ENCODE measurements at regions not wholly inside any gene's neighbourhood (a gene's known extent, or its start where the extent isn't known, plus 50 kb on each side); places are given as distances from the start of the nearest gene placed in this dataset.

DNA sequence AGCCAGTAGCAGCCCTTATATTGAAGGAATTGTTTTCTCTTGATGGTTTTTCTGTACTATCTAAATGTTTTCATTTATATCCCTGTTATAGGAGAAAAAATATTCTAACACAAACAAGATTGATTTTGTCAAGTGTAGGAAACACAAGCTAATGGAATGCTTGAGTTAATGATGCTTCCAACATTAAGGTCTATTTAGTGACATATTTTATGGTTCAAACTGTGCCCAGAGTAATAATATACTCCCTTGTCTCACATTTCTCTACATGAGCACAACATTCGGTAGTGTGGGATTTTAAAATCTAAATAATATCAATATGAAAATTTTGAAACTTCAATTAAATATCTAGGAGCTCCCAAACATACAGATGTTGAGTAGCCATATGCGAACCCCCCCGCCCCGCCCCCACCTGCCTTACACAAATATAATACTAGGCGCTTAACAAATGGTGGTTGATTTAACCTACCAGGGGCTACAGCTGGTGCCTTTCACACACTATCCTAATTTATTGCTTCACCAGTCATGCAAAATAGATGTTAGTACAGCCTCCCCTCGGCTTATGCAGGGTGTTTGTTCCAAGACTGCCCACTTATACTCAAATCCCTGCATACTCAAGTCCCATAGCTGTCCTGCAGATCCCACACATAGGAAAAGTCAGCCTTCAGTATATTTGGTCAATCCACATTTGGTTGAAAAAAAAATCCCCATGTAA lies 124.1 kb upstream of the ACO1 start:
- H3K27me3 ChIP-seq (ENCODE audit: insufficient read depth, low read length) = no peaks in the 10 kb centered on the region
- no peak overlapping the region for H3K27ac ChIP-seq (ENCODE audit: low read depth, low read length)
- H3K4me1 Mint-ChIP-seq = no peaks in the 10 kb centered on the region
- POLR2A ChIA-PET (ENCODE audit: partially characterized antibody) = no interaction called here
- no peaks in the 10 kb centered on the region for H3K4me1 ChIP-seq (ENCODE audit: insufficient read depth, low read length)
- no peak overlapping the region for H3K4me3 Mint-ChIP-seq
- peaks cover 0 to 4% (median 0%) of the 10 kb centered on the region in 8 donors for H3K9me3 Mint-ChIP-seq
- H3K27ac Mint-ChIP-seq = no peak overlapping the region
- no peaks in the 10 kb centered on the region for H3K36me3 Mint-ChIP-seq
- no peak overlapping the region for H3K4me3 ChIP-seq (ENCODE audit: low read length in 2 of 2)
- H3K36me3 ChIP-seq (ENCODE audit: insufficient read depth, low read length) = no peaks in the 10 kb centered on the region
- CTCF ChIA-PET (ENCODE audit: partially characterized antibody) = no interaction called here
- no peaks in the 10 kb centered on the region for H3K9me3 ChIP-seq (ENCODE audit: control insufficient read depth in 1 of 2, low read length in 2 of 2)
- intact Hi-C loops (cut with micrococcal nuclease) = no loop called here
- peaks cover 6 to 9% of the 10 kb centered on the region in 2 donors for H3K27me3 Mint-ChIP-seq
- no peak for DNase-seq

DNA sequence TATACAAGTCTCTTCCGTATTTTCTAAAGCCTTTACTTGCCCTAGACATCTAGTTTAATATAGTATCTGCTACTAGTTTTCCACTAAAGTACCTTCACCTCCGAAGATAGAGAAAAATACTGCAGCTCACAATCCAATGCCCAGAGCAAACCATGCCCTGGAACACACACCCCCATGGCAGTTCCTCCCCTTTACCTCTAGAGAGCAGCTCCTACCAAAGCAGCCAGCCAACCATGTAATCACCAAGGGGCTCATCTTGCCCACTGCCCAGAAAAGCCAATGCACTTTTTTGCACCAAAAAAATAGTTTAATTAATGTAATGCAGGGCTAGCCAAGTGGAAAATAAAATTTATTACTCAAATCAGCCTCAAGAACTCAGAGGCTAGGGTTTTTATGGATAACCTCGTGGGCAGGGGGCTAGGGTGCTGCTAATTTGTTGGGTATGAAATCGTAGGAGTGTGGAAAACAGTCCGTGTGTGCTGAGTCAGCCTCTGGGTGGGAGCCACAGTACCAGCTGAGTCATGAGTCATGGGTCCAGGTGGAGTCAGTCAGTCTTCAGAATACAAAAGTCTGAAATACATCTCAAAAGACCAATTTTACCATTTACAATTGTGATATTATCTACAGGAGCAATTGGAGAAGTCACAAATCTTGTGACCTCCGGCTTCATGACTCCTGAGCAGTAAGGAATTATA lies 120.1 kb upstream of the ACO1 start:
- no peak overlapping the region for H3K4me3 Mint-ChIP-seq
- intact Hi-C loops (cut with micrococcal nuclease) = no loop called here
- no peaks in the 10 kb centered on the region for H3K36me3 ChIP-seq (ENCODE audit: insufficient read depth, low read length)
- H3K9me3 ChIP-seq (ENCODE audit: control insufficient read depth in 1 of 2, low read length in 2 of 2) = no peaks in the 10 kb centered on the region
- H3K9me3 Mint-ChIP-seq = peaks cover 0 to 4% (median 0%) of the 10 kb centered on the region in 8 donors
- CTCF ChIA-PET (ENCODE audit: partially characterized antibody) = no interaction called here
- H3K4me3 ChIP-seq (ENCODE audit: low read length in 2 of 2) = no peak overlapping the region
- no peak for DNase-seq
- H3K4me1 ChIP-seq (ENCODE audit: insufficient read depth, low read length) = no peaks in the 10 kb centered on the region
- POLR2A ChIA-PET (ENCODE audit: partially characterized antibody) = no interaction called here
- H3K36me3 Mint-ChIP-seq = no peaks in the 10 kb centered on the region
- H3K27ac Mint-ChIP-seq = peak overlapping the region in 1 of 7 donors; percentile 19
- no peaks in the 10 kb centered on the region for H3K4me1 Mint-ChIP-seq
- H3K27me3 Mint-ChIP-seq = peaks cover 7 to 8% of the 10 kb centered on the region in 2 donors
- H3K27me3 ChIP-seq (ENCODE audit: insufficient read depth, low read length) = no peaks in the 10 kb centered on the region
- H3K27ac ChIP-seq (ENCODE audit: low read depth, low read length) = no peak overlapping the region

DNA sequence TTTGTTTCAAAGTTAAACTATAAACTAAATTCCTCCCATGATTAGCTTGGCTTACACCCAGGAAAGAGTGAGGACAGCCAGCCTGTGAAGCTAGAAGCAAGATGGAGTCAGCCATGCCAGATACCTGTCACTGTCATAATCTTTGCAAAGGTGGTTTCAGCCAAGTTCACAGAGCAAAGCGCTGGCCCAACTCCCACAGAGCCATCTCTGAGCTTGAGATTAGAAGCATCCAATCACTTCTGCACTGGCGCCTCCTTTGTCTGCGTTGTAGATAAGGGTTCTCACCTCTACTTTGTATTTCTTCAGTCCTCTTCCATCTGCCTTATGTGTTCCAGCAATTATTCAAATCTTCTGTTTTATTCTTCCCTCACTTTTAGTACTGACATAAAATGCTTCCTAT lies 119.4 kb upstream of the ACO1 start:
- H3K27me3 ChIP-seq (ENCODE audit: insufficient read depth, low read length) = no peaks in the 10 kb centered on the region
- H3K4me1 ChIP-seq (ENCODE audit: insufficient read depth, low read length) = no peaks in the 10 kb centered on the region
- H3K27ac ChIP-seq (ENCODE audit: low read depth, low read length) = no peak overlapping the region
- CTCF ChIA-PET (ENCODE audit: partially characterized antibody) = no interaction called here
- peaks cover 7 to 8% of the 10 kb centered on the region in 2 donors for H3K27me3 Mint-ChIP-seq
- no peaks in the 10 kb centered on the region for H3K36me3 ChIP-seq (ENCODE audit: insufficient read depth, low read length)
- POLR2A ChIA-PET (ENCODE audit: partially characterized antibody) = no interaction called here
- H3K27ac Mint-ChIP-seq = no peak overlapping the region
- H3K9me3 Mint-ChIP-seq = peaks cover 0 to 4% (median 0%) of the 10 kb centered on the region in 8 donors
- intact Hi-C loops (cut with micrococcal nuclease) = no loop called here
- H3K4me3 Mint-ChIP-seq = no peak overlapping the region
- H3K4me3 ChIP-seq (ENCODE audit: low read length in 2 of 2) = no peak overlapping the region
- no peaks in the 10 kb centered on the region for H3K36me3 Mint-ChIP-seq
- no peaks in the 10 kb centered on the region for H3K4me1 Mint-ChIP-seq
- no peaks in the 10 kb centered on the region for H3K9me3 ChIP-seq (ENCODE audit: control insufficient read depth in 1 of 2, low read length in 2 of 2)
- no peak for DNase-seq

DNA sequence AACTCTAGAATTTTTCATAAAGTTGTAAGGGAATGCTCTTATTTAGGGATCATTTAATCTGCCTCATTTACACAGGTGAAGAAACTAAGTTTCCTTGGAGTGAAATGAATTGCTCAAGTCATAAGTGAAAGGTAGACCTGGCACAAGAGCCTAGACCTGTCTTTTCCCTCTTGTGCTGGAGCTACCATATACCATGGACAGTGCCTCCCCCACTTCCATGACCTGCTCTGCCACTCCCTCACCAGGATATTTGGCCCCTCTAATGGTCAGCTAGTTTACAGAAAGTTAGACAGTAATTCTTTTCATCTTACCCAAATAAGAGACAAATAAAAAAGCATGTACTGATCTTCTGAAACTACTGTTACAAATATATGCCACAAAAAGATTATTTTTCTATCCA lies 105.5 kb upstream of the ACO1 start:
- no peak overlapping the region for H3K27ac ChIP-seq (ENCODE audit: low read depth, low read length)
- DNase-seq = no peak
- H3K9me3 ChIP-seq (ENCODE audit: control insufficient read depth in 1 of 2, low read length in 2 of 2) = no peaks in the 10 kb centered on the region
- no peak overlapping the region for H3K27ac Mint-ChIP-seq
- no peaks in the 10 kb centered on the region for H3K27me3 Mint-ChIP-seq
- H3K36me3 ChIP-seq (ENCODE audit: insufficient read depth, low read length) = no peaks in the 10 kb centered on the region
- no peaks in the 10 kb centered on the region for H3K36me3 Mint-ChIP-seq
- H3K4me1 ChIP-seq (ENCODE audit: insufficient read depth, low read length) = no peaks in the 10 kb centered on the region
- H3K4me3 Mint-ChIP-seq = no peak overlapping the region
- no peaks in the 10 kb centered on the region for H3K4me1 Mint-ChIP-seq
- CTCF ChIA-PET (ENCODE audit: partially characterized antibody) = no interaction called here
- H3K9me3 Mint-ChIP-seq = no peaks in the 10 kb centered on the region
- H3K27me3 ChIP-seq (ENCODE audit: insufficient read depth, low read length) = no peaks in the 10 kb centered on the region
- intact Hi-C loops (cut with micrococcal nuclease) = no loop called here
- POLR2A ChIA-PET (ENCODE audit: partially characterized antibody) = no interaction called here
- H3K4me3 ChIP-seq (ENCODE audit: low read length in 2 of 2) = no peak overlapping the region

DNA sequence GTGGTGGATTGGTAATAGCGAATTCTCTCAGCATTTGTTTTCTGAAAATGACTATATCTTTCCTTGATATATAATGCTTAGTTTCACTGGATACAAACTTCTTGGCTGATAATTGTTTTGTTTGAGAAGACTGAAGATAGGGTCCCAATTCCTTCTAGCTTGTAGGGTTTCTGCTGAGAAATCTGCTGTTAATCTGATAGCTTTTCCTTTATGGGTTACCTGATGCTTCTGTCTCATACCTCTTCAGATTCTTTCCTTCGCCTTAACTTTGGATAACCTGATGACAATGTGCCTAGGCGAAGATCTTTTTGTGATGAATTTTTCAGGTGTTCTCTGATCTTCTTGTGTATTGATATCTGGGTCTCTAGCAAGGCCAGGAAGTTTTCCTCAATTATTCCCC lies 94.7 kb upstream of the ACO1 start:
- POLR2A ChIA-PET (ENCODE audit: partially characterized antibody) = no interaction called here
- no peaks in the 10 kb centered on the region for H3K4me1 ChIP-seq (ENCODE audit: insufficient read depth, low read length)
- DNase-seq = no peak
- Mint-ChIP-seq H3K4me1 (no peaks in the 10 kb centered on the region), H3K27me3 (peaks cover 1 to 9% of the 10 kb centered on the region in 2 donors), H3K27ac (no peak overlapping the region), H3K9me3 (no peaks in the 10 kb centered on the region), H3K36me3 (no peaks in the 10 kb centered on the region), H3K4me3 (no peak overlapping the region)
- H3K36me3 ChIP-seq (ENCODE audit: insufficient read depth, low read length) = no peaks in the 10 kb centered on the region
- no peaks in the 10 kb centered on the region for H3K27me3 ChIP-seq (ENCODE audit: insufficient read depth, low read length)
- CTCF ChIA-PET (ENCODE audit: partially characterized antibody) = no interaction called here
- H3K9me3 ChIP-seq (ENCODE audit: control insufficient read depth in 1 of 2, low read length in 2 of 2) = no peaks in the 10 kb centered on the region
- H3K27ac ChIP-seq (ENCODE audit: low read depth, low read length) = no peak overlapping the region
- no peak overlapping the region for H3K4me3 ChIP-seq (ENCODE audit: low read length in 2 of 2)
- intact Hi-C loops (cut with micrococcal nuclease) = no loop called here

DNA sequence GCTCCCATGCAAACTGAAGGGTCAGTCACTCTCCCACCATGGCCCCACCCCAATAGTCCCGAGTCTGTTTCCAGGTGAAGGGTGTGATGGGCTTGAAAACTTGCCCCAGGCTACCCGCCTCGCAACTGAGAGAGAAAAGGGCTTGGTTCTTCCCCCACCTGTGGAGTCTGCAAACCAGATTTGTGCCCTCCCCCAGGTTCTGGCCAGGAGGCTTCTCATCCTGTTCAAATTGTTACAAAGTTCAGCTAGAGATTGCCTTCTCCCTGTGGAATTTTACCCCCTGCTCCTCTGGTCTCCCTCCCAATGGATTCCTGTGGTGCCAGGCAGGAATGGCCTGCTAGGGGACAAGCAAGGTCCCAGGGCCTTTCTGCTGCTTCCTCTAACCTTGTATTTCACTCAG lies 93.1 kb upstream of the ACO1 start:
- Histone ChIP-seq H3K27ac (ENCODE audit: low read depth, low read length) (no peak overlapping the region), H3K4me3 (ENCODE audit: low read length in 2 of 2) (no peak overlapping the region), H3K36me3 (ENCODE audit: insufficient read depth, low read length) (no peaks in the 10 kb centered on the region), H3K4me1 (ENCODE audit: insufficient read depth, low read length) (no peaks in the 10 kb centered on the region), H3K9me3 (ENCODE audit: control insufficient read depth in 1 of 2, low read length in 2 of 2) (no peaks in the 10 kb centered on the region), H3K27me3 (ENCODE audit: insufficient read depth, low read length) (no peaks in the 10 kb centered on the region)
- H3K4me3 Mint-ChIP-seq = no peak overlapping the region
- POLR2A ChIA-PET (ENCODE audit: partially characterized antibody) = no interaction called here
- no peak overlapping the region for H3K27ac Mint-ChIP-seq
- no peaks in the 10 kb centered on the region for H3K4me1 Mint-ChIP-seq
- intact Hi-C loops (cut with micrococcal nuclease) = no loop called here
- no peaks in the 10 kb centered on the region for H3K36me3 Mint-ChIP-seq
- no peaks in the 10 kb centered on the region for H3K9me3 Mint-ChIP-seq
- CTCF ChIA-PET (ENCODE audit: partially characterized antibody) = no interaction called here
- DNase-seq = no peak
- H3K27me3 Mint-ChIP-seq = peaks cover 4 to 9% of the 10 kb centered on the region in 2 donors

DNA sequence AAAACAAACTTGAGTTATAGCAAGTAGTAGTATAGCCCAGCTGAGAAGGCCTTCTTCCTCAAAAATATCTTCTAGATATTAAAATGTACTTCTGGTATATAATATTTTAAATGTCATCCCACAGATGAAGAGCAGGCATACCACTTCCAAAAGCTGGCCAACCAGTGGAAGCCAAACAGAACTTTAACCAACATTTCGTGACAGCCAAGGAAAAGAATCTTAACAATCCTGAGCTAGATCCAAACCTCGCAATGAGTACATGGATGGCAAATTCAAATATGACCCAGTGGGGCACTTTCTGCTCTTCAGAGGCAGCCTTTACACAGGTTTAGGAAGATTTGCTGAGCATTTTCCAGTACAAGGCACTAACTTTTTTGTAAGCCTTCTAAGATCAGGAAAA lies 91.8 kb upstream of the ACO1 start:
- peaks cover 4 to 9% of the 10 kb centered on the region in 2 donors for H3K27me3 Mint-ChIP-seq
- Histone ChIP-seq H3K27ac (ENCODE audit: low read depth, low read length) (no peak overlapping the region), H3K36me3 (ENCODE audit: insufficient read depth, low read length) (no peaks in the 10 kb centered on the region), H3K9me3 (ENCODE audit: control insufficient read depth in 1 of 2, low read length in 2 of 2) (no peaks in the 10 kb centered on the region), H3K27me3 (ENCODE audit: insufficient read depth, low read length) (no peaks in the 10 kb centered on the region), H3K4me3 (ENCODE audit: low read length in 2 of 2) (no peak overlapping the region), H3K4me1 (ENCODE audit: insufficient read depth, low read length) (no peaks in the 10 kb centered on the region)
- H3K4me3 Mint-ChIP-seq = no peak overlapping the region
- H3K4me1 Mint-ChIP-seq = no peaks in the 10 kb centered on the region
- CTCF ChIA-PET (ENCODE audit: partially characterized antibody) = no interaction called here
- POLR2A ChIA-PET (ENCODE audit: partially characterized antibody) = no interaction called here
- no peak overlapping the region for H3K27ac Mint-ChIP-seq
- H3K9me3 Mint-ChIP-seq = no peaks in the 10 kb centered on the region
- DNase-seq = no peak
- H3K36me3 Mint-ChIP-seq = no peaks in the 10 kb centered on the region
- intact Hi-C loops (cut with micrococcal nuclease) = no loop called here

All from CD4-positive, alpha-beta memory T cell (primary cell).